GM23338 (cell line): ENCODE measurements at regions not wholly inside any gene's neighbourhood (a gene's known extent, or its start where the extent isn't known, plus 50 kb on each side); places are given as distances from the start of the nearest gene placed in this dataset.

Experiments used
- ATAC-seq: fragments of 200-7000 bp; cut with Tn5 transposase; 3 replicates; pipeline ENCODE4 v1.9.1; 2020
- DNase-seq: peaks from one replicate; pipeline ENCODE4 v3.0.0-alpha.2; 2015; ENCODE audit warnings: low spot score
- H2AFZ ChIP-seq: fragments of 200-600 bp; sonication (generic); 2 replicates; pipeline ENCODE4 v1.8.0; 2016; ENCODE audit warnings: antibody characterized with exemption, mild to moderate bottlenecking, moderate library complexity
- H3F3A ChIP-seq: fragments of 200-600 bp; sonication (generic); replicated peaks from 2 replicates; pipeline ENCODE4 v1.8.0; 2017; ENCODE audit warnings: antibody characterized with exemption, mixed run types, low read depth
- H3K27ac ChIP-seq: fragments of 200-600 bp; sonication (generic); 2 replicates; pipeline ENCODE4 v1.6.1; 2016; ENCODE audit warnings: low read depth
- H3K27me3 ChIP-seq: fragments of 200-600 bp; sonication (generic); 2 replicates; pipeline ENCODE4 v1.8.0; 2016; ENCODE audit warnings: mild to moderate bottlenecking, mixed run types, moderate library complexity; ENCODE audit not compliant: insufficient read depth
- H3K36me3 ChIP-seq: fragments of 200-600 bp; sonication (generic); 2 replicates; pipeline ENCODE4 v1.8.0; 2016; ENCODE audit warnings: mild to moderate bottlenecking; ENCODE audit not compliant: insufficient read depth
- H3K4me1 ChIP-seq: fragments of 200-600 bp; sonication (generic); 2 replicates; pipeline ENCODE4 v1.8.0; 2016; ENCODE audit warnings: mild to moderate bottlenecking, moderate library complexity; ENCODE audit not compliant: insufficient read depth
- H3K4me2 ChIP-seq: fragments of 200-600 bp; sonication (generic); 2 replicates; pipeline ENCODE4 v1.7.1; 2017; ENCODE audit warnings: mixed run types
- H3K4me3 ChIP-seq: fragments of 200-600 bp; sonication (generic); 2 replicates; pipeline ENCODE4 v1.6.1; 2016; ENCODE audit warnings: mixed run types
- H3K79me2 ChIP-seq: fragments of 200-600 bp; sonication (generic); replicated peaks from 2 replicates; pipeline ENCODE4 v1.8.0; 2017; ENCODE audit warnings: mild to moderate bottlenecking; ENCODE audit not compliant: insufficient read depth
- H3K9me2 ChIP-seq: fragments of 200-600 bp; sonication (generic); 2 replicates; pipeline ENCODE4 v1.8.0; 2017; ENCODE audit not compliant: insufficient read depth
- H4K20me1 ChIP-seq: fragments of 200-600 bp; sonication (generic); replicated peaks from 2 replicates; pipeline ENCODE4 v1.8.0; 2017; ENCODE audit warnings: mild to moderate bottlenecking; ENCODE audit not compliant: insufficient read depth
- H3K27ac Mint-ChIP-seq: 2 replicates; pipeline ENCODE4 v1.8.0; 2020; ENCODE audit warnings: inconsistent platforms, mild to moderate bottlenecking, moderate library complexity, mixed read lengths
- H3K27me3 Mint-ChIP-seq: 3 replicates; pipeline ENCODE4 v1.8.0; 2022; ENCODE audit warnings: low read depth, mild to moderate bottlenecking, moderate library complexity, mixed read lengths, inconsistent platforms; ENCODE audit not compliant: insufficient read depth, poor library complexity
- H3K36me3 Mint-ChIP-seq: 3 replicates; pipeline ENCODE4 v1.8.0; 2021; ENCODE audit warnings: low read depth, mild to moderate bottlenecking, inconsistent platforms, moderate library complexity, mixed read lengths
- H3K4me1 Mint-ChIP-seq: 3 replicates; pipeline ENCODE4 v1.8.0; 2020; ENCODE audit warnings: mild to moderate bottlenecking, inconsistent platforms, mixed read lengths
- H3K4me3 Mint-ChIP-seq: 3 replicates; pipeline ENCODE4 v1.8.0; 2021; ENCODE audit warnings: moderate library complexity, mild to moderate bottlenecking, inconsistent platforms, mixed read lengths
- H3K9me3 Mint-ChIP-seq: 3 replicates; pipeline ENCODE4 v1.8.0; 2020; ENCODE audit warnings: moderate library complexity, mild to moderate bottlenecking, inconsistent platforms, mixed read lengths
- CREB1 ChIP-seq: fragments of 250-450 bp; sonication (Bioruptor Pico); IDR thresholded peaks from 2 replicates; pipeline ENCODE4 v1.5.0; 2020; ENCODE audit warnings: low read depth, mild to moderate bottlenecking, moderate library complexity
- EZH2 ChIP-seq: fragments of 200-600 bp; sonication (generic); IDR thresholded peaks from one replicate; pipeline ENCODE4 v1.8.0; 2017; ENCODE audit warnings: antibody characterized with exemption, mild to moderate bottlenecking, low read depth; ENCODE audit not compliant: unreplicated experiment
- EZH2phosphoT487 ChIP-seq: fragments of 200-600 bp; sonication (generic); IDR thresholded peaks from one replicate; pipeline ENCODE4 v1.8.1; 2018; ENCODE audit warnings: antibody characterized with exemption; ENCODE audit not compliant: unreplicated experiment
- JUNB ChIP-seq: IDR thresholded peaks from one replicate; pipeline ENCODE4 v1.6.1; 2016; ENCODE audit warnings: antibody characterized with exemption; ENCODE audit not compliant: unreplicated experiment
- NANOG ChIP-seq: IDR thresholded peaks from 2 replicates; pipeline ENCODE4 v1.6.1; 2016; ENCODE audit warnings: antibody characterized with exemption, borderline replicate concordance
- POLR2AphosphoS5 ChIP-seq: IDR thresholded peaks from 2 replicates; pipeline ENCODE4 v1.6.1; 2016; ENCODE audit warnings: antibody characterized with exemption, low read depth
- STAT1 ChIP-seq: IDR thresholded peaks from one replicate; pipeline ENCODE4 v1.6.1; 2016; ENCODE audit warnings: antibody characterized with exemption; ENCODE audit not compliant: unreplicated experiment
- ZNF114 ChIP-seq: fragments of 250-450 bp; sonication (Bioruptor Pico); IDR thresholded peaks from 2 replicates; pipeline ENCODE4 v1.5.0; 2020; ENCODE audit warnings: mild to moderate bottlenecking, moderate library complexity
- ZNF462 ChIP-seq: fragments of 250-450 bp; sonication (Bioruptor Pico); IDR thresholded peaks from 2 replicates; pipeline ENCODE4 v1.5.0; 2020; ENCODE audit warnings: mild to moderate bottlenecking, moderate library complexity
- TF ChIP-seq, protein P1 (sequence below): IDR thresholded peaks from 2 replicates; pipeline ENCODE4 v1.6.1; 2016; ENCODE audit warnings: antibody characterized with exemption
- TF ChIP-seq, protein P2 (sequence below), 2 experiments: fragments of 200-600 bp in 1 of 2; sonication (generic) in 1 of 2; conservative IDR thresholded peaks; 2 replicates each; pipeline versions ENCODE4 v1.5.1 to v1.6.1; 2016 to 2017; ENCODE audit warnings: antibody characterized with exemption in 2 of 2, low read depth in 2 of 2, mild to moderate bottlenecking in 2 of 2, moderate library complexity in 1 of 2
- TF ChIP-seq, protein P3 (sequence below): IDR thresholded peaks from one replicate; pipeline ENCODE4 v1.6.1; 2018; ENCODE audit warnings: antibody characterized with exemption; ENCODE audit not compliant: unreplicated experiment

GRCh38 chr12:43057566-43057965, 468.0 kb upstream of the PRICKLE1 start:
- Mint-ChIP-seq H3K9me3 (no peaks in the 10 kb centered on the region), H3K4me3 (no peak overlapping the region), H3K27ac (no peak overlapping the region), H3K36me3 (no peaks in the 10 kb centered on the region), H3K27me3 (peaks cover 3% of the 10 kb centered on the region), H3K4me1 (peaks cover 6% of the 10 kb centered on the region; the same call in 2 of the 3 replicates)
- Histone ChIP-seq H3K9me2 (peaks cover 4% of the 10 kb centered on the region; the same call in 1 of the 2 replicates), H3K79me2 (no peaks in the 10 kb centered on the region), H2AFZ (no peak overlapping the region), H4K20me1 (no peaks in the 10 kb centered on the region), H3K4me1 (no peaks in the 10 kb centered on the region; the same call in 1 of the 2 replicates), H3F3A (no peaks in the 10 kb centered on the region), H3K27me3 (no peaks in the 10 kb centered on the region), H3K4me2 (no peak overlapping the region), H3K36me3 (no peaks in the 10 kb centered on the region), H3K4me3 (no peak overlapping the region), H3K27ac (no peak overlapping the region)
- TF ChIP-seq STAT1 (no peak), ZNF114 (no peak), JUNB (no peak), POLR2AphosphoS5 (no peak), ZNF462 (CRISPR knock-in tag) (no peak), CREB1 (CRISPR knock-in tag) (no peak), NANOG (no peak), EZH2 (no peak), EZH2phosphoT487 (no peak)
- TF ChIP-seq, protein P1, sequence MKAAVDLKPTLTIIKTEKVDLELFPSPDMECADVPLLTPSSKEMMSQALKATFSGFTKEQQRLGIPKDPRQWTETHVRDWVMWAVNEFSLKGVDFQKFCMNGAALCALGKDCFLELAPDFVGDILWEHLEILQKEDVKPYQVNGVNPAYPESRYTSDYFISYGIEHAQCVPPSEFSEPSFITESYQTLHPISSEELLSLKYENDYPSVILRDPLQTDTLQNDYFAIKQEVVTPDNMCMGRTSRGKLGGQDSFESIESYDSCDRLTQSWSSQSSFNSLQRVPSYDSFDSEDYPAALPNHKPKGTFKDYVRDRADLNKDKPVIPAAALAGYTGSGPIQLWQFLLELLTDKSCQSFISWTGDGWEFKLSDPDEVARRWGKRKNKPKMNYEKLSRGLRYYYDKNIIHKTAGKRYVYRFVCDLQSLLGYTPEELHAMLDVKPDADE = no peak
- TF ChIP-seq, protein P2, sequence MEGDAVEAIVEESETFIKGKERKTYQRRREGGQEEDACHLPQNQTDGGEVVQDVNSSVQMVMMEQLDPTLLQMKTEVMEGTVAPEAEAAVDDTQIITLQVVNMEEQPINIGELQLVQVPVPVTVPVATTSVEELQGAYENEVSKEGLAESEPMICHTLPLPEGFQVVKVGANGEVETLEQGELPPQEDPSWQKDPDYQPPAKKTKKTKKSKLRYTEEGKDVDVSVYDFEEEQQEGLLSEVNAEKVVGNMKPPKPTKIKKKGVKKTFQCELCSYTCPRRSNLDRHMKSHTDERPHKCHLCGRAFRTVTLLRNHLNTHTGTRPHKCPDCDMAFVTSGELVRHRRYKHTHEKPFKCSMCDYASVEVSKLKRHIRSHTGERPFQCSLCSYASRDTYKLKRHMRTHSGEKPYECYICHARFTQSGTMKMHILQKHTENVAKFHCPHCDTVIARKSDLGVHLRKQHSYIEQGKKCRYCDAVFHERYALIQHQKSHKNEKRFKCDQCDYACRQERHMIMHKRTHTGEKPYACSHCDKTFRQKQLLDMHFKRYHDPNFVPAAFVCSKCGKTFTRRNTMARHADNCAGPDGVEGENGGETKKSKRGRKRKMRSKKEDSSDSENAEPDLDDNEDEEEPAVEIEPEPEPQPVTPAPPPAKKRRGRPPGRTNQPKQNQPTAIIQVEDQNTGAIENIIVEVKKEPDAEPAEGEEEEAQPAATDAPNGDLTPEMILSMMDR (conservative IDR thresholded peaks at IDR 0.05; ENCODE audit: low read depth in 2 of 2) = no peak
- TF ChIP-seq, protein P3, sequence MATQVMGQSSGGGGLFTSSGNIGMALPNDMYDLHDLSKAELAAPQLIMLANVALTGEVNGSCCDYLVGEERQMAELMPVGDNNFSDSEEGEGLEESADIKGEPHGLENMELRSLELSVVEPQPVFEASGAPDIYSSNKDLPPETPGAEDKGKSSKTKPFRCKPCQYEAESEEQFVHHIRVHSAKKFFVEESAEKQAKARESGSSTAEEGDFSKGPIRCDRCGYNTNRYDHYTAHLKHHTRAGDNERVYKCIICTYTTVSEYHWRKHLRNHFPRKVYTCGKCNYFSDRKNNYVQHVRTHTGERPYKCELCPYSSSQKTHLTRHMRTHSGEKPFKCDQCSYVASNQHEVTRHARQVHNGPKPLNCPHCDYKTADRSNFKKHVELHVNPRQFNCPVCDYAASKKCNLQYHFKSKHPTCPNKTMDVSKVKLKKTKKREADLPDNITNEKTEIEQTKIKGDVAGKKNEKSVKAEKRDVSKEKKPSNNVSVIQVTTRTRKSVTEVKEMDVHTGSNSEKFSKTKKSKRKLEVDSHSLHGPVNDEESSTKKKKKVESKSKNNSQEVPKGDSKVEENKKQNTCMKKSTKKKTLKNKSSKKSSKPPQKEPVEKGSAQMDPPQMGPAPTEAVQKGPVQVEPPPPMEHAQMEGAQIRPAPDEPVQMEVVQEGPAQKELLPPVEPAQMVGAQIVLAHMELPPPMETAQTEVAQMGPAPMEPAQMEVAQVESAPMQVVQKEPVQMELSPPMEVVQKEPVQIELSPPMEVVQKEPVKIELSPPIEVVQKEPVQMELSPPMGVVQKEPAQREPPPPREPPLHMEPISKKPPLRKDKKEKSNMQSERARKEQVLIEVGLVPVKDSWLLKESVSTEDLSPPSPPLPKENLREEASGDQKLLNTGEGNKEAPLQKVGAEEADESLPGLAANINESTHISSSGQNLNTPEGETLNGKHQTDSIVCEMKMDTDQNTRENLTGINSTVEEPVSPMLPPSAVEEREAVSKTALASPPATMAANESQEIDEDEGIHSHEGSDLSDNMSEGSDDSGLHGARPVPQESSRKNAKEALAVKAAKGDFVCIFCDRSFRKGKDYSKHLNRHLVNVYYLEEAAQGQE = no peak
- no peak for DNase-seq
- no peak for ATAC-seq
